CD4-positive, alpha-beta T cell treated with Interferon gamma for 1 hour (primary cell): ENCODE measurements at regions not wholly inside any gene's neighbourhood (a gene's known extent, or its start where the extent isn't known, plus 50 kb on each side); places are given as distances from the start of the nearest gene placed in this dataset.

ENCODE experiments used
- DNase-seq: peaks from one replicate; pipeline ENCODE4 v3.0.0-alpha.2; 2020

GRCh38 chr10:36681751-36682632 is 443.4 kb upstream of the ANKRD30A start:
- no peak for DNase-seq

DNA sequence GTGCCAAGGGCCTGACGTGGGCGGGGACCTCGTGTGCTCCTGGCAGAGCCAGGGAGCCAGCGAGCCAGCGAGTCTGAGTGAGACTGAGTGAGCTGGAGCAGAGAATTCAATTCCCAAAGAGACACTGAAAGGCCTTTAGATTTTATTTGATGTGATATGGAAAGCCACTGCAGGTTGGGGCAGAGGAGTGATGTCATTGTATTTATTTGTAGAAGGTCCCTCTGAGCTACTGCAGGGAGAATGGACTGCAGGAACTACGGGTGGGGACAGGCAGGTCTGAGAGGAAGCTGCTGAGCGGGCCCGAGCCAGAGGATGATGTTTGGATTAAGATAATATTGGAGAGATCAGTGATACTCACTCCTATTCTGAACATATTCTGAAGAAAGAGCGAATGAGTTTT is 445.8 kb upstream of the ANKRD30A start:
- DNase-seq: no peak

DNA sequence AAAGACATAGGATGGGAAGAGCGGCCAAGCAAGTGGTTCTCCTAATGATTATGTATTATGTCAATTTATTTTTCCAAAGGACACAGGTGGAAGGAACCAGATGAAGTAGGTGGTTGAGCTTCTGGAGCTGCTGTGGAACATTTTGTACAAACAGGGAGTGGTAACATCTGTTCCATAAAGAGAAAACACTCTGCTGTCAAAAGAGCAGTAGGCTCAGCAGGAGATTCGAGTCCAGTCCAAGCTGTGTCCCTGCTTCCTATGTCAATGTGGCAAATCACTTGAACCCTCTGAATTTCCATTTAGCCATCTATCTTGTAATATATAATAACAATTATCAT is 448.0 kb upstream of the ANKRD30A start:
- DNase-seq: no peak

GRCh38 chr10:36676756-36677430 is 448.5 kb upstream of the ANKRD30A start:
- no peak for DNase-seq

GRCh38 chr10:36676321-36676720 is 449.1 kb upstream of the ANKRD30A start:
- DNase-seq: no peak

GRCh38 chr10:36675458-36675880 is 449.9 kb upstream of the ANKRD30A start:
- no peak for DNase-seq

- DNase-seq: no peak
Measured at GRCh38 chr10:36671607-36672006, 453.8 kb upstream of the ANKRD30A start.

DNA sequence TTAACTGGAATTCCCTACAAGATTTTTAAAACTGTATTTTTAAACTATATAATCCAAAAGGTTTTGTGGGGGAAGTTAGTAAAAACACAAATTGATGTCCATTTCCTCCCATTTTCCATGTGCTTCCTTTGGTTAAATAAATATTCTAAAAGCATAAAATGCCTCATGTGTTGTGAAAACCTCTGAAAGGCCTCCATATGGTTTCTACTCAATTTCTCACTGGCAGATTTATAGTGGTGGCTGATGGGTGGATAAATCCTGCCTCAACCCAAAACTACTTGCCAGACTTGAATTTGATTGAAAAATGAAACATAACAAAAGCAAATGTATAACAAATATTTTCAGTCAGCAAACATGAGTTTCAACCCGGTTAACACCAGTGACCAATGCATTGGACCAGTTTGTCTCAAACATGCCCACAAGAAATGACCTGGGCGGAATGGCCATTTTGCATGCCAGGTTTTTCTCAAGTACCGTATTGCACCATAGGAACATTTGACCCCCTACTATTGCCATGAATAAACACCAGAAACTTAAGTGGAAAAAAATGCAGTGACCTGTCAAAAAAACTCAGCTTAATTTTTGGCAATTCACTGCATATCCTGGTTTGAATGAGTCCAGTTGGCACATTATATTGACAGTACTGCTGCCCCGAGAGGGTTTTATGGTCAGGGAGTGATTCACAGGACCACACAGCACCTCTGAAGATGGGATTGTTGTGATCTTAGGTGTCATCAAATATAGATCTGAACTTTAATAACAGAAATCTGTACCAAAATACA is 454.6 kb upstream of the ANKRD30A start:
- DNase-seq: no peak

GRCh38 chr10:36669615-36670352 is 455.6 kb upstream of the ANKRD30A start:
- DNase-seq: no peak

DNA sequence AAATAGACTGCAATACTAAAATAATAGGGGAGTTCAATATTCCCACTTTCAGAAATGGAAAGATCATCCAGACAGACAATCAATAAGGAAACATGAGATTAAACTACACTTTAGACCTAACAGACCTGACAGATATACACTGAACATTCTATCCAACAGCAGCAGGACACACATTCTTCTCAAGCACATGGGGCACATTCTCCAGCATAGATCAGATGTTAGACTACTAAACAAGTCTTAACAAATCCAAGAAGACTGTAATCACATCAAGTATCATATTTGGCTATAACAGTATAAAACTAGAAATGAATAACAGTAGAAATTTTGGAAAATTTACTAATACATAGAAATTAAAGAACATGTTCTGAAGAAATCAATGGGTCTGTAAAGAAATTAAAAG is 458.9 kb upstream of the ANKRD30A start:
- DNase-seq: no peak

GRCh38 chr10:36662571-36662970 is 462.8 kb upstream of the ANKRD30A start:
- no peak for DNase-seq

DNA sequence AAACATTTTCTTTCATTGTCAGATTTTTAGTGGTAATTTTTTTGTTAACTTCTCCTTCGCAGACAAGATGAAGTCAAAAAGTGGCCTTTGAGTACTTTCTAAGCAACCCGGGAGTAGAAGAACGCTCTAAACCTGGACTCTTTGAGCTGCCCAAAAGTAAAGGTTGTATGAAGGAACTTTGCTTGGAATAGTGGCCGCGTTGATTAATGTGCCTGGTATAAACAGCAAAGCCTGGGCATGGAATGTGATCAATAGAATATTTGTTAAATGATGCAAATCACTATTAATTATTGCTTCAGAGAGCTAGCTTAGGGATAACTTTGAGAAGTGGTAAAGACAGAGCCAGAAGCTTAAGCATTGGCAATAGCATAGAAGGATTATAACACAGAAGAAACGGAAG is 475.1 kb upstream of the ANKRD30A start:
- no peak for DNase-seq

- no peak for DNase-seq
Measured at GRCh38 chr10:36647540-36647939, 477.9 kb upstream of the ANKRD30A start.

GRCh38 chr10:36640626-36641025 is 484.8 kb upstream of the ANKRD30A start:
- no peak for DNase-seq

DNA sequence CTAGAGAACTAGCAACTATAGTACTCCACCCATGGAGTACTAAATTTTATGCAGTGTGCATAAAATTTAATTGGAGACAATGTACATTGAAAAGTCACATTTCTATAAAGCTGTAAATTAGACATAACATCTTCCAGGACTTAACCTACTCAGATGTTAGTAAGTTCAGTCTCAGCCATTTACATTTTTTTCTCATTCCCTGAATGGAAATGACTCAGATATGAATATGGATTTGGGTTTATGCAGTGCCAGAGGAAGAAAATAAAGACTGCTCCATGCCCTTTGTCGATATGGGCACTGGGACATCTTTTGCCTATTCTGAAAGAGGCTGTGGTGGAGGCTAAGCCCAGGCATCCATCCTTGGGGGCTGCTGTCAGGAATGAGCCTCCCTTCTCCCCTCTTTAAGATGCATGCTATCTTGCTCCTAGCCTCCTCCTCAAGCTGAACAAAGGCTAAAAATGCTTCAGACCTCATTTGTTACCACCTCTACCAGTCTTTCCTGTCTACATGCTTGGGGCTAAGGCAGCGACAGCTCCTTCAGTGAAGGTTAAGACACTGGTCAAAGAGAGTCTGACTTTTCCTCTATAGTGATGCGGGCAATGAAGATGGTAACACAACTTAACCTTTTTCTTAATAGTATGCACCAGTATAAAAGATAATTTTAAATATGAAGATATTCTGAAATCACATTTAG is 486.8 kb upstream of the ANKRD30A start:
- DNase-seq: no peak

DNA sequence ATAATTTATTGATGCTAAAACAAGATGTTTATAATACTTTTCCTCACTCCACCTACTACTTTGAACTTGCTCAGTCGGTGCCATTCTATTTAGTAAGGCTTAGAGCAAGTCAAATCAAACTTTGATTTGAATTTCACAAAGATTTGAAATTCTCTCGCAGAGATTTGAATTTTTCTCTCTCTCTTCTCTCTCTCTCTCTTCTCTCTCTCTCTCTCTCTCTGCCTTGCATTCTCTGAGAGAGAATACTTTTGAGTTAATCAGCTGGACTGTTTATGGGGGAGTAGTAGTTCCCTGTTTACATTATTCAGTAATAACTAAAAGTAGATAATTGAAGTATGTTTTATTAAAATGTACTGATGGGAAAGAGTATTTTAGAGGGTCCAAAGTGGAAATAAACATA is 488.5 kb upstream of the ANKRD30A start:
- no peak for DNase-seq

GRCh38 chr10:36636285-36636839 is 489.0 kb upstream of the ANKRD30A start:
- no peak for DNase-seq

DNA sequence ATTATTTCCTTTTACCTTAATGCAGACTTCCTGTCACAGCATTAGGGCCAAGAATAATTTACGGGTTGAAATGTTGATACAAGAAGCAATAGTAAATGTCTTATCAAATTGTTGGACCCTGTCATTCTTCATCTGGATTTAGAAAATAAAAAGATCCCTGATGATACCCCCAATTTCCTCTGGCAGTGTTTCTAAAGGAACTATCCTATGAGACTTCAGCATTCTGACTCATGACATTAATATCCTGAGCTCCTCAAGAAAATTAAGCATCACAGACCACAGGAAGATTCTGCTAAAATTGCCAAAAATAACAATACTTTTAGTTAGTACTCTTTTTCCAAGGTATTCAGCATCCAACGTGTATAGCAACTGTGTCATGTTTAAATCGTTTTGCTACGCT is 490.5 kb upstream of the ANKRD30A start:
- no peak for DNase-seq

GRCh38 chr10:36630267-36630666 is 495.1 kb upstream of the ANKRD30A start:
- no peak for DNase-seq

DNA sequence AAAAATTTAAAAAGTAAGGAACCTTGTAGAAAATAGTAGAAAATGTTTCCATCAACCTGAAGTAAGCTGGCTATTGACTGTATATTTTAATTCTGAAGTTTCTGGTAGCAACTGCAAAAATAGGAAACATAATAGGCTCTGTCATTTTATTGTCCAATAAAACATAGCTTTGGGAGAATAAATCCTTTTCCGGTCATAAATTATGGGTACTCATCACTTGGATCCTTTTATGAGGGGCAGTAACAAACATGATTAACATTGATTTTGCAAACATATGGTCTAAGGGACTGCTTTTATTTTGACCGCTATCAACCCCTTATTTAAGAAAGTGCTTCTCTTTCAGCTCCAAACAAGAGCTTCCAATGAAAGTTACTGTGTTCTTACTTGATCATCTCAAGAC is 495.9 kb upstream of the ANKRD30A start:
- no peak for DNase-seq

- no peak for DNase-seq
Measured at GRCh38 chr10:36624551-36625100, 500.8 kb upstream of the ANKRD30A start.

DNA sequence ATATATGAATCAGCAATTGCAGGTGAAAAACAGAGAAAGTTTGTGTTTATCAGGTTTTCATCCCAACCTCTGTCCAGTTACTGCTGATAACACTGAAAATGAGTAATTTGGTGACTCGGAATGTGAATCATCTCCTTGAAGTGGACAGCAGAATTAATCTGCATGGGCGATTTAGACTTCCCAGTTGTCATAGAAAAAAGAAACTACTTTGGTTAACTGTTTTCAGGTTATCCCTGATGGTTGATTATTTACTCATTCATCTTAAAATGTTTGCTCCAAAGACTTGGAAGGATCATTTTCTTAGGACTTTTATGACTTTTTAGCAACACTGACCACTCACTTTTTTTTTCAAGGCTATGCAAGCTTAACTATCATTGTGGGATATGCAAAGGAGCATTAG is 504.1 kb upstream of the ANKRD30A start:
- no peak for DNase-seq
